GM23338 (cell line): ENCODE measurements at regions not wholly inside any gene's neighbourhood (a gene's known extent, or its start where the extent isn't known, plus 50 kb on each side); places are given as distances from the start of the nearest gene placed in this dataset.

Experiments
- CREB1 ChIP-seq: fragments of 250-450 bp; sonication (Bioruptor Pico); IDR thresholded peaks from 2 replicates; pipeline ENCODE4 v1.5.0; 2020; ENCODE audit warnings: low read depth, mild to moderate bottlenecking, moderate library complexity
- EZH2 ChIP-seq: fragments of 200-600 bp; sonication (generic); IDR thresholded peaks from one replicate; pipeline ENCODE4 v1.8.0; 2017; ENCODE audit warnings: antibody characterized with exemption, mild to moderate bottlenecking, low read depth; ENCODE audit not compliant: unreplicated experiment
- EZH2phosphoT487 ChIP-seq: fragments of 200-600 bp; sonication (generic); IDR thresholded peaks from one replicate; pipeline ENCODE4 v1.8.1; 2018; ENCODE audit warnings: antibody characterized with exemption; ENCODE audit not compliant: unreplicated experiment
- POLR2AphosphoS5 ChIP-seq: IDR thresholded peaks from 2 replicates; pipeline ENCODE4 v1.6.1; 2016; ENCODE audit warnings: antibody characterized with exemption, low read depth
- TF ChIP-seq, protein P1 (sequence below), 2 experiments: fragments of 200-600 bp in 1 of 2; sonication (generic) in 1 of 2; conservative IDR thresholded peaks; 2 replicates each; pipeline versions ENCODE4 v1.5.1 to v1.6.1; 2016 to 2017; ENCODE audit warnings: antibody characterized with exemption in 2 of 2, low read depth in 2 of 2, mild to moderate bottlenecking in 2 of 2, moderate library complexity in 1 of 2

DNA sequence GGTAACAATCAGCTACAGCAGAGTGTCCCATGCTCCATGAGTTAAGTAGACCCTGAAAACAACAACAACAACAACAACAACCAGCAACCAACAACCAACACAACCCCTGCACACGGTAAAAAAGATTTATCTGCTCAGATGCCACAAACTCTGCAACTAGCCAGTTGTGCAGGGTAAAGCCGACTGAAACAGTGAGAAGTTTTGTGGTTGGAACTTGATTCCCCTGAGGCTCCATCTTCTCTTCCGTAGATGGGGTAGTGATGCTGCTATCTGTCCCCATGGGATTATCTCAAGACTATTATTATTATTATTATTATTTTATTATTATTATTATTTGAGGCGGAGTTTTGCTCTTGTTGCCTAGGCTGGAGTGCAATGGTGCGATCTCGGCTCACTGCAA lies 50.6 kb upstream of the RAPGEF2 start:
- TF ChIP-seq, protein P1, sequence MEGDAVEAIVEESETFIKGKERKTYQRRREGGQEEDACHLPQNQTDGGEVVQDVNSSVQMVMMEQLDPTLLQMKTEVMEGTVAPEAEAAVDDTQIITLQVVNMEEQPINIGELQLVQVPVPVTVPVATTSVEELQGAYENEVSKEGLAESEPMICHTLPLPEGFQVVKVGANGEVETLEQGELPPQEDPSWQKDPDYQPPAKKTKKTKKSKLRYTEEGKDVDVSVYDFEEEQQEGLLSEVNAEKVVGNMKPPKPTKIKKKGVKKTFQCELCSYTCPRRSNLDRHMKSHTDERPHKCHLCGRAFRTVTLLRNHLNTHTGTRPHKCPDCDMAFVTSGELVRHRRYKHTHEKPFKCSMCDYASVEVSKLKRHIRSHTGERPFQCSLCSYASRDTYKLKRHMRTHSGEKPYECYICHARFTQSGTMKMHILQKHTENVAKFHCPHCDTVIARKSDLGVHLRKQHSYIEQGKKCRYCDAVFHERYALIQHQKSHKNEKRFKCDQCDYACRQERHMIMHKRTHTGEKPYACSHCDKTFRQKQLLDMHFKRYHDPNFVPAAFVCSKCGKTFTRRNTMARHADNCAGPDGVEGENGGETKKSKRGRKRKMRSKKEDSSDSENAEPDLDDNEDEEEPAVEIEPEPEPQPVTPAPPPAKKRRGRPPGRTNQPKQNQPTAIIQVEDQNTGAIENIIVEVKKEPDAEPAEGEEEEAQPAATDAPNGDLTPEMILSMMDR (conservative IDR thresholded peaks at IDR 0.05; ENCODE audit: low read depth in 2 of 2) = no peak
- no peak for TF ChIP-seq EZH2
- no peak for TF ChIP-seq EZH2phosphoT487
- TF ChIP-seq POLR2AphosphoS5 = no peak
- no peak for TF ChIP-seq CREB1
